Naive thymus-derived CD4-positive, alpha-beta T cell (primary cell): ENCODE measurements at regions not wholly inside any gene's neighbourhood (a gene's known extent, or its start where the extent isn't known, plus 50 kb on each side); places are given as distances from the start of the nearest gene placed in this dataset.

Source experiments
- ATAC-seq: fragments of 150-1000 bp; cut with Tn5 transposase; 2 replicates; pipeline ENCODE4 v1.10.0; 2021; ENCODE audit warnings: mild to moderate bottlenecking, moderate library complexity
- CTCF ChIA-PET: fragments of 350-600 bp; sonication (Branson Sonifier 250); formaldehyde crosslinking; loops from one replicate; lab custom pipeline; 2021; ENCODE audit warnings: antibody characterized with exemption; lab: Charles Lee
- POLR2A ChIA-PET: fragments of 350-600 bp; sonication (Branson Sonifier 250); formaldehyde crosslinking; loops from one replicate; lab custom pipeline; 2021; ENCODE audit warnings: antibody characterized with exemption, inconsistent platforms; lab: Charles Lee
- DNase-seq, 9 donors: peaks; one replicate each; pipeline versions ENCODE4 v3.0.0 to v3.0.0-alpha.2; 2020 to 2022; ENCODE audit warnings: mixed read lengths in 1 of 9
- H3K27ac ChIP-seq: one replicate; pipeline ENCODE4 v1.7.0; 2013; ENCODE audit warnings: mild to moderate bottlenecking, low read depth, low read length, moderate library complexity
- H3K27me3 ChIP-seq, 2 donors: one replicate each; pipeline ENCODE4 v1.7.0; 2013; ENCODE audit warnings: low read length in 2 of 2, mild to moderate bottlenecking in 2 of 2, moderate library complexity in 2 of 2; ENCODE audit not compliant: control insufficient read depth in 2 of 2, insufficient read depth in 2 of 2
- H3K36me3 ChIP-seq, 3 experiments: 1 replicate in 2 of 3; 2 replicates in 1 of 3; pipeline ENCODE4 v1.7.0; 2013; ENCODE audit warnings: low read length in 3 of 3, mild to moderate bottlenecking in 3 of 3, moderate library complexity in 1 of 3; ENCODE audit not compliant: insufficient read depth in 3 of 3, control insufficient read depth in 2 of 3
- H3K4me1 ChIP-seq, 2 donors: one replicate each; pipeline ENCODE4 v1.7.0; 2013; ENCODE audit warnings: low read length in 2 of 2, mild to moderate bottlenecking in 2 of 2, moderate library complexity in 1 of 2; ENCODE audit not compliant: control insufficient read depth in 2 of 2, insufficient read depth in 2 of 2
- H3K4me3 ChIP-seq: 2 replicates; pipeline ENCODE4 v1.7.0; 2013; ENCODE audit warnings: mild to moderate bottlenecking, low read length
- H3K9me3 ChIP-seq, 3 experiments: 1 replicate in 2 of 3; 2 replicates in 1 of 3; pipeline ENCODE4 v1.7.0; 2013; ENCODE audit warnings: low read length in 3 of 3; ENCODE audit not compliant: control insufficient read depth in 2 of 3
- H3K27ac Mint-ChIP-seq, 9 donors: one replicate each; pipeline ENCODE4 v1.8.0; 2020 to 2022; ENCODE audit warnings: mixed read lengths in 9 of 9, mild to moderate bottlenecking in 8 of 9, moderate library complexity in 5 of 9, inconsistent platforms in 2 of 9
- H3K27me3 Mint-ChIP-seq, 5 donors: one replicate each; pipeline ENCODE4 v1.8.0; 2021 to 2022; ENCODE audit warnings: mixed read lengths in 5 of 5, mild to moderate bottlenecking in 1 of 5
- H3K36me3 Mint-ChIP-seq, 5 donors: one replicate each; pipeline ENCODE4 v1.8.0; 2020 to 2022; ENCODE audit warnings: mixed read lengths in 5 of 5, mild to moderate bottlenecking in 3 of 5, inconsistent platforms in 1 of 5
- H3K4me1 Mint-ChIP-seq, 7 donors: one replicate each; pipeline ENCODE4 v1.8.0; 2020 to 2022; ENCODE audit warnings: mixed read lengths in 7 of 7, mild to moderate bottlenecking in 3 of 7, inconsistent platforms in 1 of 7
- H3K4me3 Mint-ChIP-seq, 10 donors: one replicate each; pipeline ENCODE4 v1.8.0; 2020 to 2022; ENCODE audit warnings: mild to moderate bottlenecking in 10 of 10, mixed read lengths in 10 of 10, moderate library complexity in 6 of 10, inconsistent platforms in 2 of 10
- H3K9me3 Mint-ChIP-seq, 11 donors: one replicate each; pipeline ENCODE4 v1.8.0; 2020 to 2022; ENCODE audit warnings: mixed read lengths in 11 of 11, mild to moderate bottlenecking in 4 of 11, inconsistent platforms in 1 of 11, moderate library complexity in 1 of 11
- intact Hi-C, 2 donors: fragments of 100-400 bp; cut with micrococcal nuclease; formaldehyde crosslinking; loops; one replicate each; pipeline ENCODE4 v1.15.1; 2023

DNA sequence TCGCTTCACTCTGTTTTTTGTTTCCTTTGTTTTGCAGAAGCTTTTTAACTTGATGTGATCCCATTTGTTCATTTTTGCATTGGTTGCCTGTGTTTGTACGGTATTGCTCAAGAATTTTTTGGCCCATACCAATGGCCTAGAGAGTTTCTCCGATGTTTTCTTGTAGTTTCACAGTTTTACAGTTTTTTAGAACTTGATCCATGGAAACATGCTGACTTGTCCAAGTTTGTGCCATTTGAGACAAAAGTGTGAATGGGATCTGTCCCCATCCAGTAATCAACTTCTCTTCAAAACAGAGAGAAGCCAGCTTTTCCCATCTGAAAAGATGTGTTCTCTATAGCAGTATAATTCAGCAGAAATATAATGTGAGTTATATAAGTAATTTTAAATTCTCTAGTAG lies 266.5 kb upstream of the LRTM1 start:
- Histone ChIP-seq H3K9me3 (no peaks in the 10 kb centered on the region), H3K27me3 (no peaks in the 10 kb centered on the region), H3K4me3 (no peak overlapping the region), H3K27ac (no peak overlapping the region), H3K4me1 (no peaks in the 10 kb centered on the region), H3K36me3 (no peaks in the 10 kb centered on the region)
- Mint-ChIP-seq H3K36me3 (no peaks in the 10 kb centered on the region), H3K9me3 (peaks cover 0 to 24% (median 3%) of the 10 kb centered on the region in 11 donors), H3K4me3 (no peak overlapping the region), H3K27ac (no peak overlapping the region), H3K27me3 (no peaks in the 10 kb centered on the region), H3K4me1 (no peaks in the 10 kb centered on the region)
- CTCF ChIA-PET, result no interaction called here
- POLR2A ChIA-PET, result no interaction called here
- DNase-seq (no peak), ATAC-seq (no peak)
- intact Hi-C loops, result no loop called here

DNA sequence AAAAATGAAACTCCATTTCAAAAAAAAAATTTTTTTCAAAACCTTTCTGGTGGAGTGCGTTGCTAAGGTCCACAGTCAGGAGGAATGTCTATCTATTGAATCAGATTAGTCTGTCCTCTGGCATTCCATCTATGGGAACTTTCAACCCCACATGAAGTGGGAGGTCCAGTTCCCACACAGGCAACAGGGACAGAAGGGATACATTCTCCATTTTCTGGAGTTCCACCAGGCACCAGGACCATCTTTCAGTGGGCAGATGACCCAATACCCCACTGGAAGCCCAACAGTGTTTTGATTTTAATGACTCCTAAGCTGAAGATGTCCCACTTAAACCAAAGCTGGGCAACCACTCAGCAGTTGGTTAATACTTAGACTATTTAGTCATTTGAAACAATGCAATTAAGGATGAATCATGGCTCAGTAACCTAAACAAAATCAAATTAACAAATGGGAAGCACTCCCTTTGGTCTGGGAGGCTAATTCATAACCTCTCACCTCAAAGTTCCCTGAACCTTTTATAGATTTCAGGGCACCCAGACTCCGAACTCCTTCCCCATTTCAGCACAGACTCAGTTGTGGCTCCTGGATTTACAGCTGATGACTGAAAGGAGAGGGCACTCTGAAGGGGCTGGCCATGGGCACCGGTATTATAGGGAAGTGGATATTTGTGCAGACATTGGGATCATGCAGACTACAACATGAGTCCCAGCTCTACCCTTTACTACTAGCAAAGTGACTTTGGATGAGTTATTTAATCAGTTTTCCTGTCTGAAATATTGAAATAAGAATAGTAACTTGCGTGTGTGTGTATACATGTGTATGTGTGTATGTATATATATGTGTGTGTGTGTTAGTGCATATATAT lies 264.3 kb upstream of the LRTM1 start:
- Histone ChIP-seq H3K4me3 (no peak overlapping the region), H3K27ac (no peak overlapping the region), H3K4me1 (no peaks in the 10 kb centered on the region), H3K36me3 (no peaks in the 10 kb centered on the region), H3K27me3 (no peaks in the 10 kb centered on the region), H3K9me3 (no peaks in the 10 kb centered on the region)
- ChIA-PET POLR2A (no interaction called here), CTCF (no interaction called here)
- no peak overlapping the region for H3K27ac Mint-ChIP-seq
- no peaks in the 10 kb centered on the region for H3K4me1 Mint-ChIP-seq
- intact Hi-C loops, result no loop called here
- peaks cover 0 to 21% (median 3%) of the 10 kb centered on the region in 11 donors for H3K9me3 Mint-ChIP-seq
- H3K4me3 Mint-ChIP-seq, result no peak overlapping the region
- ATAC-seq, result no peak
- no peak for DNase-seq
- H3K36me3 Mint-ChIP-seq, result peaks cover 0 to 4% (median 0%) of the 10 kb centered on the region in 5 donors
- H3K27me3 Mint-ChIP-seq, result peaks cover 0 to 6% (median 0%) of the 10 kb centered on the region in 5 donors

DNA sequence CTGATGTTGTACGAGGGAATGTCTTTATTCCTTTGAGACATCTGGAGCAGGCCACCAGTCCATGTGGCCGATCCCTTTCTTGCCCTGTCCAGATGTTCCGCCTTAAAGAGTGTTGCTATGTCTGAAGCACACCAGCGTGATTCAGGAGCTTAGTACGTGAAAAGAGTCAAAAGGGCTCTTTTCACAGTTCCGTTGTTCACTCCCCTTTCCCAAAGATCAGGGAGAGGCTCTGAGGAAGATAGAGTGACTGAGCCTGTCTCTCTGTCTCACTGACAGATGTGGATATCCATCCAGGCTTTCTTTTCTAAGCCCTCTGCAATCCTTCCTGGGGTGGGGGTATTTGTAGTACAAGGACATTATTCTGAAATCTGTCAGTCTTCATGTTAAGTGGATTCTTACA lies 262.5 kb upstream of the LRTM1 start:
- ChIA-PET POLR2A (no interaction called here), CTCF (no interaction called here)
- H3K4me3 ChIP-seq, result no peak overlapping the region
- intact Hi-C loops, result no loop called here
- H3K27ac Mint-ChIP-seq, result no peak overlapping the region
- H3K9me3 ChIP-seq, result no peaks in the 10 kb centered on the region
- ATAC-seq, result no peak
- H3K27me3 ChIP-seq, result no peaks in the 10 kb centered on the region
- H3K4me1 ChIP-seq, result no peaks in the 10 kb centered on the region
- no peaks in the 10 kb centered on the region for H3K36me3 ChIP-seq
- H3K27ac ChIP-seq, result no peak overlapping the region
- peaks cover 0 to 6% (median 0%) of the 10 kb centered on the region in 5 donors for H3K27me3 Mint-ChIP-seq
- no peaks in the 10 kb centered on the region for H3K4me1 Mint-ChIP-seq
- peaks cover 0 to 4% (median 0%) of the 10 kb centered on the region in 5 donors for H3K36me3 Mint-ChIP-seq
- DNase-seq, result no peak
- no peak overlapping the region for H3K4me3 Mint-ChIP-seq
- H3K9me3 Mint-ChIP-seq, result peaks cover 0 to 16% (median 4%) of the 10 kb centered on the region in 11 donors

DNA sequence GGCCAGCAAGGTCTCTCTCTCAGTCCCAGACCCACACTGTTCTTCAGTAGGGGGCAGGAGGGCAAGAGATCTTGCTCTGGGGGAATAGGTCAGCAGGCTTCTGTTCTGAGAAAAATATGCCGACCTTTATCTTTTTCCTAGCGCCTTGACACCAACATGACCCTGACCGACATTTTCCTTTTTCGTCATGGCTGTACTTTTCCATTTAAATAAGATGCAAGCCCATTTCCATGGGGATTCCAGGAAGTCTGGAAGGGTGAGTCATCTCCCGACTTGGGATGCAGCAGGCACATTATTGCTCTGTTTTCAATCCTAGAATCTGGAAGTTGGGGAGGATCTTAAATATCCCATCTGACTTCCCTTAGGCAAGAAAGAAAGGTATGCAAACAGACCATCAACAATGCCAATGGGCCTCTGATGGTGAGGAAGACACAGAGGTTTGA lies 261.5 kb upstream of the LRTM1 start:
- H3K9me3 ChIP-seq, result no peaks in the 10 kb centered on the region
- no peaks in the 10 kb centered on the region for H3K4me1 ChIP-seq
- H3K27ac Mint-ChIP-seq, result no peak overlapping the region
- no peak overlapping the region for H3K4me3 ChIP-seq
- no peaks in the 10 kb centered on the region for H3K27me3 ChIP-seq
- no peak overlapping the region for H3K27ac ChIP-seq
- H3K9me3 Mint-ChIP-seq, result peaks cover 0 to 16% (median 4%) of the 10 kb centered on the region in 11 donors
- no peaks in the 10 kb centered on the region for H3K4me1 Mint-ChIP-seq
- no peak overlapping the region for H3K4me3 Mint-ChIP-seq
- no peaks in the 10 kb centered on the region for H3K36me3 ChIP-seq
- peaks cover 0 to 4% (median 0%) of the 10 kb centered on the region in 5 donors for H3K36me3 Mint-ChIP-seq
- ATAC-seq (no peak), DNase-seq (no peak)
- intact Hi-C loops, result loop anchor here in 1 of 2 donors (10.0 kb wide), 1 partner anchor 335 kb away; no protein-coding TSS in a partner anchor
- CTCF ChIA-PET, result no interaction called here
- POLR2A ChIA-PET, result no interaction called here
- peaks cover 0 to 6% (median 0%) of the 10 kb centered on the region in 5 donors for H3K27me3 Mint-ChIP-seq

DNA sequence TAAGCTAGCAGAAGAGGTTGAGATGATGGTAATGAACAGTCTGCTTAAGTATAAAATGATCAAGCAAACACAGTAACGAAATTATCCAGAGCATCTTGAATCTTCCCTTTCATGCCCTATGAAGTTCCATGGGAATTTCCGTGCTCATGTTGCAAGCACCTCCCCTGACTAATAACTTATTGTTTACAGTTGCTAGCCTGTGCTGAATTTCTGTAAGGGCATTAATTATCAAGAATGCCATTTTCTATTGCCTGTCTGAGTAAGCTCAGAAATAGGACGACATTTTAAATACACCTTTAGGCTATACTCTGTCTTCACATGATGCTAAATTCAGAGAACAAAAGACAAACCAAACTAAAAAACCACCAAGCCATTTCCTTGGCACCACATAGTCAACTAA lies 257.5 kb upstream of the LRTM1 start:
- Mint-ChIP-seq H3K4me1 (no peaks in the 10 kb centered on the region), H3K9me3 (peaks cover 0 to 8% (median 0%) of the 10 kb centered on the region in 11 donors), H3K27ac (no peak overlapping the region), H3K36me3 (peaks cover 0 to 4% (median 0%) of the 10 kb centered on the region in 5 donors), H3K27me3 (peaks cover 0 to 6% (median 0%) of the 10 kb centered on the region in 5 donors), H3K4me3 (no peak overlapping the region)
- Histone ChIP-seq H3K9me3 (no peaks in the 10 kb centered on the region), H3K4me3 (no peak overlapping the region), H3K27me3 (no peaks in the 10 kb centered on the region), H3K27ac (no peak overlapping the region), H3K4me1 (no peaks in the 10 kb centered on the region), H3K36me3 (no peaks in the 10 kb centered on the region)
- ChIA-PET CTCF (no interaction called here), POLR2A (no interaction called here)
- intact Hi-C loops, result loop anchor here in 1 of 2 donors (10.0 kb wide), 1 partner anchor 331 kb away; no protein-coding TSS in a partner anchor
- ATAC-seq, result no peak
- DNase-seq, result no peak

DNA sequence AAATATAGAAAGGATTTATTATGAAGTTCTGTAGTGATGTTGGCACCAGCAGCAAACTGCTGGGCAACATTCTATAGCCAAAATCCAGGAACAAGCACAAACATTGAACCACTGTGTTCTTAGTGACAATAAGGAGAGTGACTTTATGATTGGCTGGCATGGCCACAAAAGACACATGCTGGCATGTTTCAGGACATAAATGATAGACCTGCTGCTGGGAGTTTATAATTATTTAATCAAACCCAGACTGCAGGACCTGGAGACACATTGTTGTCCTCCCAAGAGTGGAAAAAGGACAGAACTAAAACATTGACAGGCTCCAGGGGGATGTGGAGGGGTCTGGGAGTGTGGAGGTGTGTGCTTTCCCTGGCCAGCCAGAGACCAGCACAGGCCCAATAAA lies 255.3 kb upstream of the LRTM1 start:
- peaks cover 0 to 5% (median 0%) of the 10 kb centered on the region in 11 donors for H3K9me3 Mint-ChIP-seq
- peaks cover 0 to 5% (median 0%) of the 10 kb centered on the region in 5 donors for H3K27me3 Mint-ChIP-seq
- H3K27ac Mint-ChIP-seq, result no peak overlapping the region
- POLR2A ChIA-PET, result no interaction called here
- DNase-seq, result no peak
- H3K27me3 ChIP-seq, result no peaks in the 10 kb centered on the region
- H3K4me3 ChIP-seq, result no peak overlapping the region
- CTCF ChIA-PET, result no interaction called here
- no peak for ATAC-seq
- no peaks in the 10 kb centered on the region for H3K9me3 ChIP-seq
- intact Hi-C loops, result loop anchor here in 1 of 2 donors (5.0 to 10.0 kb wide), 2 partner anchors 328 to 756 kb away; no protein-coding TSS in a partner anchor
- no peak overlapping the region for H3K27ac ChIP-seq
- H3K4me1 Mint-ChIP-seq, result no peaks in the 10 kb centered on the region
- H3K36me3 ChIP-seq, result no peaks in the 10 kb centered on the region
- H3K4me3 Mint-ChIP-seq, result no peak overlapping the region
- no peaks in the 10 kb centered on the region for H3K36me3 Mint-ChIP-seq
- H3K4me1 ChIP-seq, result no peaks in the 10 kb centered on the region
